Caki2 (cell line): ENCODE measurements at regions not wholly inside any gene's neighbourhood (a gene's known extent, or its start where the extent isn't known, plus 50 kb on each side); places are given as distances from the start of the nearest gene placed in this dataset.
A peak's percentile ranks its signal among the peaks of the same experiment; 100 is the strongest.

Experiments
- DNase-seq: peaks from one replicate; pipeline ENCODE4 v3.0.0-alpha.2; 2015; ENCODE audit warnings: low read depth
- in situ Hi-C: cut with HindIII; loops from 2 replicates; pipeline ENCODE4 v1.10.0; 2016; ENCODE audit warnings: low sequenced_read_pairs, low pct_unique_long_range_greater_than_20kb, mixed read lengths

- DNase-seq, result no peak
- in situ Hi-C loops, result no loop called here
Observed at GRCh38 chr11:110805756-110806155, 93.5 kb upstream of the ARHGAP20 start.

- in situ Hi-C loops, result no loop called here
- DNase-seq, result no peak
Observed at GRCh38 chr11:110802162-110802561, 89.9 kb upstream of the ARHGAP20 start.

GRCh38 chr11:110801328-110801727 lies 89.1 kb upstream of the ARHGAP20 start:
- in situ Hi-C loops, result no loop called here
- no peak for DNase-seq

- no peak for DNase-seq
- in situ Hi-C loops, result no loop called here
Observed at GRCh38 chr11:110798201-110798900, 86.1 kb upstream of the ARHGAP20 start.

GRCh38 chr11:110797453-110797852 lies 85.2 kb upstream of the ARHGAP20 start:
- DNase-seq, result peak; percentile 69

GRCh38 chr11:110795112-110795624 lies 82.9 kb upstream of the ARHGAP20 start:
- no peak for DNase-seq
- in situ Hi-C loops, result no loop called here

More at GRCh38 chr11:110797453-110797852, 85.2 kb upstream of the ARHGAP20 start:
- in situ Hi-C loops, result no loop called here

- in situ Hi-C loops, result no loop called here
- DNase-seq, result no peak
Observed at GRCh38 chr11:110793556-110793955, 81.3 kb upstream of the ARHGAP20 start.

- no peak for DNase-seq
- in situ Hi-C loops, result no loop called here
Observed at GRCh38 chr11:110791621-110792020, 79.4 kb upstream of the ARHGAP20 start.

- in situ Hi-C loops, result no loop called here
- no peak for DNase-seq
Observed at GRCh38 chr11:110787680-110788079, 75.4 kb upstream of the ARHGAP20 start.

GRCh38 chr11:110786226-110786902 lies 74.1 kb upstream of the ARHGAP20 start:
- in situ Hi-C loops, result no loop called here
- DNase-seq, result no peak

GRCh38 chr11:110785398-110785797 lies 73.2 kb upstream of the ARHGAP20 start:
- in situ Hi-C loops, result no loop called here
- no peak for DNase-seq

GRCh38 chr11:110782616-110783015 lies 70.4 kb upstream of the ARHGAP20 start:
- in situ Hi-C loops, result no loop called here
- DNase-seq, result no peak

GRCh38 chr11:110779108-110779507 lies 66.9 kb upstream of the ARHGAP20 start:
- in situ Hi-C loops, result no loop called here
- DNase-seq, result no peak

GRCh38 chr11:110778343-110778742 lies 66.1 kb upstream of the ARHGAP20 start:
- DNase-seq, result no peak
- in situ Hi-C loops, result no loop called here

- in situ Hi-C loops, result no loop called here
- no peak for DNase-seq
Observed at GRCh38 chr11:110777775-110778174, 65.5 kb upstream of the ARHGAP20 start.

- in situ Hi-C loops, result no loop called here
Observed at GRCh38 chr11:110776081-110776480, 63.8 kb upstream of the ARHGAP20 start.

GRCh38 chr11:110774138-110775014 lies 62.1 kb upstream of the ARHGAP20 start:
- no peak for DNase-seq

More at GRCh38 chr11:110776081-110776480, 63.8 kb upstream of the ARHGAP20 start:
- DNase-seq, result no peak

GRCh38 chr11:110773442-110773841 lies 61.2 kb upstream of the ARHGAP20 start:
- in situ Hi-C loops, result no loop called here
- DNase-seq, result no peak

More at GRCh38 chr11:110774138-110775014, 62.1 kb upstream of the ARHGAP20 start:
- in situ Hi-C loops, result no loop called here

GRCh38 chr11:110772863-110773262 lies 60.6 kb upstream of the ARHGAP20 start:
- in situ Hi-C loops, result no loop called here
- no peak for DNase-seq
